ENCODE measurements at regions not wholly inside any gene's neighbourhood (a gene's known extent, or its start where the extent isn't known, plus 50 kb on each side); places are given as distances from the start of the nearest gene placed in this dataset.

DNA sequence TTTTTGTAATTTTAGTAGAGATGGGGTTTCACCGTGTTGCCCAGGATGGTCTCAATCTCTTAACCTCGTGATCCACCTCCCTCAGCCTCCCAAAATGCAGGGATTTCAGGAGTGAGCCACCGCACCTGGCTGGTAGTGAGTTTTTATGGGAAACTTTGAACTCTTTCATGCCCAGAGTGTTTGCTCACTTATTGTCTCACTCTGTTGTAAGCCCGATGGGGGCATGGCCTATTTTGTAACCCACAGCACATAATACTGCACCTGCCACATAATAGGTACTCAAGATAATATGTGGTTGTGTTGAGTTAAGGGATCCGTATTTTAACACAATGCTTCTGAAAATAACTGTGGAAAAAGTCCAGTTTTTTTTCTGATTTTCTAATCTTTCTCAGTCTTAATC, 109.6 kb upstream of the GIMD1 start:
- no peaks in the 10 kb centered on the region for H3K9me3 ChIP-seq
- no peaks in the 10 kb centered on the region for H4K20me1 ChIP-seq
- no peak overlapping the region for H3K27ac ChIP-seq
- no peak overlapping the region for H3K4me2 ChIP-seq
- no peaks in the 10 kb centered on the region for H3K36me3 ChIP-seq
- no peak overlapping the region for H3K9ac ChIP-seq
- no peak for TF ChIP-seq Cebpa-rat (IDR thresholded peaks at IDR 0.05)
- H3K27me3 ChIP-seq = no peaks in the 10 kb centered on the region
- no peaks in the 10 kb centered on the region for H3K4me1 ChIP-seq
- H3K4me3 ChIP-seq = no peak overlapping the region

- no peaks in the 10 kb centered on the region for H3K27me3 ChIP-seq
- no peaks in the 10 kb centered on the region for H3K4me1 ChIP-seq
- H3K4me2 ChIP-seq = no peak overlapping the region
- no peak overlapping the region for H3K9ac ChIP-seq
- no peak overlapping the region for H3K27ac ChIP-seq
- H3K36me3 ChIP-seq = no peaks in the 10 kb centered on the region
- no peak overlapping the region for H3K4me3 ChIP-seq
- H4K20me1 ChIP-seq = no peaks in the 10 kb centered on the region
- TF ChIP-seq Cebpa-rat (IDR thresholded peaks at IDR 0.05) = no peak
- H3K9me3 ChIP-seq = no peaks in the 10 kb centered on the region
These were observed 108.2 kb upstream of the GIMD1 start for GRCh38 chr4:106476741-106477140.

GRCh38 chr4:106473515-106473914, 104.9 kb upstream of the GIMD1 start:
- Histone ChIP-seq H3K9me3 (no peaks in the 10 kb centered on the region), H3K4me2 (no peak overlapping the region), H3K36me3 (no peaks in the 10 kb centered on the region), H3K9ac (no peak overlapping the region), H3K27ac (no peak overlapping the region), H3K4me1 (no peaks in the 10 kb centered on the region), H3K27me3 (no peaks in the 10 kb centered on the region), H4K20me1 (no peaks in the 10 kb centered on the region), H3K4me3 (no peak overlapping the region)
- TF ChIP-seq Cebpa-rat (IDR thresholded peaks at IDR 0.05) = no peak

- no peaks in the 10 kb centered on the region for H3K36me3 ChIP-seq
- H3K27me3 ChIP-seq = no peaks in the 10 kb centered on the region
- no peak for TF ChIP-seq Cebpa-rat (IDR thresholded peaks at IDR 0.05)
- H3K27ac ChIP-seq = no peak overlapping the region
- no peaks in the 10 kb centered on the region for H3K4me1 ChIP-seq
- H3K4me2 ChIP-seq = no peak overlapping the region
- no peak overlapping the region for H3K9ac ChIP-seq
- H3K4me3 ChIP-seq = no peak overlapping the region
- H4K20me1 ChIP-seq = no peaks in the 10 kb centered on the region
- no peaks in the 10 kb centered on the region for H3K9me3 ChIP-seq
These were observed 102.6 kb upstream of the GIMD1 start for GRCh38 chr4:106471151-106471550.

DNA sequence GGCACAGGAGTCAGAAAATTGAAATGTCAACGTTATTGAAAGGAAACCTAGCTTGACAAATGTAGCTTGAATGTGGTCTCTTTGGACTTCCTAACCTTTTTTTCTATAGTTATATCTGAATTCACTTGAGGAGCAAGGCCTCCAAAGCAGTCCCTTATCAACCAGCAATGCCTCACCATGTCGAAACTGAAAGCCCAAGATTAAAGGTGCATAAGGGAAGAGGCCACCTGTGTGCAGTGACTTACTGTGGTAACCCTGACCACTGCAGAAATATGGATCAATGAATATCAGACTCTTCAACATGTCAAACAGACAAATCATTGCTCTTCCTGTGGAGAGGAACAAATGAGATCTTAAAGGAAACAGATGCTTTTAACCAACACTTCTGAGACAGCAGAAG, 95.0 kb upstream of the GIMD1 start:
- H3K4me2 ChIP-seq = no peak overlapping the region
- H3K27me3 ChIP-seq = no peaks in the 10 kb centered on the region

DNA sequence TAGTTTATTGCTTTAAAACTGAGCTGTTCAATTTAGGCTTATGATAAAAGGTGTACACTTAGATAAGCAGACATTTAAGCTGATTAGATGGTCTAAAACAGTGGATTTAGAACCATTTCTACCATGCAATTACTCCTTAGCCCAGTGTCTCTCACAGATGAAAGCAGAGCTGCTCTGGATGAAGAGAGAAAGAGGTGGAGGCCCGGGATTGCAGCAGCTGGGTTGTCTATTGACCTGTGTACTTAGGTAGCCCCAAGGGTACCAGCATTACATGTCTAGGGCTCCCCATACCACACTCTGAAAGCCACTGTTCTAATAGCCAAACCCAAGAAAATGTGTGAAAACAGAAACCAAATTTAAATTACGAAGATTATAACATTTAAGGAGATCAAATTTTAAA, 86.0 kb upstream of the GIMD1 start:
- no peak overlapping the region for H3K4me2 ChIP-seq
- H3K27me3 ChIP-seq = no peaks in the 10 kb centered on the region
- H3K4me1 ChIP-seq = no peaks in the 10 kb centered on the region
- no peak overlapping the region for H3K4me3 ChIP-seq
- no peaks in the 10 kb centered on the region for H3K9me3 ChIP-seq
- no peak for TF ChIP-seq Cebpa-rat (IDR thresholded peaks at IDR 0.05)
- H3K9ac ChIP-seq = no peak overlapping the region
- no peaks in the 10 kb centered on the region for H4K20me1 ChIP-seq
- H3K36me3 ChIP-seq = no peaks in the 10 kb centered on the region
- no peak overlapping the region for H3K27ac ChIP-seq

More for the DNA sequence above, 95.0 kb upstream of the GIMD1 start:
- TF ChIP-seq Cebpa-rat (IDR thresholded peaks at IDR 0.05) = no peak
- no peaks in the 10 kb centered on the region for H3K36me3 ChIP-seq
- no peaks in the 10 kb centered on the region for H3K4me1 ChIP-seq
- H3K4me3 ChIP-seq = no peak overlapping the region
- H3K9ac ChIP-seq = no peak overlapping the region
- H4K20me1 ChIP-seq = no peaks in the 10 kb centered on the region
- no peak overlapping the region for H3K27ac ChIP-seq
- H3K9me3 ChIP-seq = no peaks in the 10 kb centered on the region

GRCh38 chr4:106454021-106454420, 85.4 kb upstream of the GIMD1 start:
- Histone ChIP-seq H3K4me3 (no peak overlapping the region), H3K4me2 (no peak overlapping the region), H3K4me1 (no peaks in the 10 kb centered on the region), H3K36me3 (no peaks in the 10 kb centered on the region), H4K20me1 (no peaks in the 10 kb centered on the region), H3K27ac (no peak overlapping the region), H3K9ac (no peak overlapping the region), H3K9me3 (no peaks in the 10 kb centered on the region), H3K27me3 (no peaks in the 10 kb centered on the region)
- no peak for TF ChIP-seq Cebpa-rat (IDR thresholded peaks at IDR 0.05)

GRCh38 chr4:106451091-106451490, 82.5 kb upstream of the GIMD1 start:
- no peak for TF ChIP-seq Cebpa-rat (IDR thresholded peaks at IDR 0.05)
- no peak overlapping the region for H3K27ac ChIP-seq
- H3K9me3 ChIP-seq = peaks cover 12% of the 10 kb centered on the region
- no peaks in the 10 kb centered on the region for H4K20me1 ChIP-seq
- no peak overlapping the region for H3K4me2 ChIP-seq
- H3K36me3 ChIP-seq = no peaks in the 10 kb centered on the region
- H3K9ac ChIP-seq = no peak overlapping the region
- no peaks in the 10 kb centered on the region for H3K27me3 ChIP-seq
- H3K4me1 ChIP-seq = no peaks in the 10 kb centered on the region
- no peak overlapping the region for H3K4me3 ChIP-seq

GRCh38 chr4:106450249-106450648, 81.7 kb upstream of the GIMD1 start:
- no peak overlapping the region for H3K27ac ChIP-seq
- H3K9me3 ChIP-seq = peaks cover 17% of the 10 kb centered on the region
- no peak overlapping the region for H3K4me2 ChIP-seq
- H3K9ac ChIP-seq = no peak overlapping the region
- H4K20me1 ChIP-seq = no peaks in the 10 kb centered on the region
- TF ChIP-seq Cebpa-rat (IDR thresholded peaks at IDR 0.05) = no peak
- no peaks in the 10 kb centered on the region for H3K36me3 ChIP-seq
- no peak overlapping the region for H3K4me3 ChIP-seq
- no peaks in the 10 kb centered on the region for H3K27me3 ChIP-seq
- H3K4me1 ChIP-seq = no peaks in the 10 kb centered on the region

- H3K4me2 ChIP-seq = no peak overlapping the region
- no peak overlapping the region for H3K9ac ChIP-seq
- H3K27me3 ChIP-seq = no peaks in the 10 kb centered on the region
- H3K9me3 ChIP-seq = peaks cover 17% of the 10 kb centered on the region
- no peak for TF ChIP-seq Cebpa-rat (IDR thresholded peaks at IDR 0.05)
- no peaks in the 10 kb centered on the region for H3K4me1 ChIP-seq
- H3K27ac ChIP-seq = no peak overlapping the region
- no peaks in the 10 kb centered on the region for H3K36me3 ChIP-seq
- H4K20me1 ChIP-seq = no peaks in the 10 kb centered on the region
- H3K4me3 ChIP-seq = no peak overlapping the region
These were observed 76.0 kb upstream of the GIMD1 start for GRCh38 chr4:106444557-106444956.

DNA sequence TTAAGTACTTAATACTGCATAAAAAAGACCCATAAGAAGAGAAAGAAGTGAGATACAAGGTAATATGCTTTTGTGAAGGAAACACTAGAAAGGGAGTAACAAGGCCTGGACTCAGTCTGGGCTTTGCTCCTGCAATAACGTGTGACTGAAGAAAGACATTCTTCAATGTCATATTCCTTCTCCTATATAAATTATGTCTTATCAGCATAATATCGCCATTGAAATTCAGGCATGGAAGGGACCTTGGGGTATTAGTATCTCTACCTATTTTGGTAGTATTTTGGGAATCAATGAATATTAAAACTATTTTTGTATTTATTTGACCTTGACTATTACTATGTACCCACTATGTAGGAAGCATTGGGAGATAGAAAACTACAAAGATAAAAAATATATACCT, 62.2 kb upstream of the GIMD1 start:
- Histone ChIP-seq H3K36me3 (no peaks in the 10 kb centered on the region), H3K27me3 (no peaks in the 10 kb centered on the region), H3K9ac (no peak overlapping the region), H3K27ac (no peak overlapping the region), H4K20me1 (no peaks in the 10 kb centered on the region), H3K4me1 (no peaks in the 10 kb centered on the region), H3K4me2 (no peak overlapping the region), H3K4me3 (no peak overlapping the region), H3K9me3 (no peaks in the 10 kb centered on the region)
- no peak for TF ChIP-seq Cebpa-rat (IDR thresholded peaks at IDR 0.05)

Measured in BLaER1 (cell line).